ENCODE measurements at regions not wholly inside any gene's neighbourhood (a gene's known extent, or its start where the extent isn't known, plus 50 kb on each side); places are given as distances from the start of the nearest gene placed in this dataset.
A peak's percentile ranks its signal among the peaks of the same experiment; 100 is the strongest.

- DNase-seq, result no peak
These were observed 52.1 kb downstream of the GSC start for GRCh38 chr14:94717808-94718207.

GRCh38 chr14:94716976-94717375 lies 52.9 kb downstream of the GSC start:
- DNase-seq, result no peak

- no peak for DNase-seq
These were observed 56.8 kb downstream of the GSC start for GRCh38 chr14:94713115-94713514.

- no peak for DNase-seq
These were observed 59.2 kb downstream of the GSC start for GRCh38 chr14:94710731-94711130.

- DNase-seq, result no peak
These were observed 62.4 kb downstream of the GSC start for GRCh38 chr14:94707494-94707893.

GRCh38 chr14:94706133-94706532 lies 63.8 kb downstream of the GSC start:
- no peak for DNase-seq

GRCh38 chr14:94702629-94703028 lies 67.3 kb downstream of the GSC start:
- DNase-seq, result no peak

GRCh38 chr14:94701861-94702370 lies 68.0 kb downstream of the GSC start:
- no peak for DNase-seq

GRCh38 chr14:94700336-94700735 lies 69.6 kb downstream of the GSC start:
- DNase-seq, result no peak

GRCh38 chr14:94699831-94700230 lies 70.1 kb downstream of the GSC start:
- no peak for DNase-seq

GRCh38 chr14:94697773-94698556 lies 71.9 kb downstream of the GSC start:
- no peak for DNase-seq

GRCh38 chr14:94696518-94696917 lies 73.4 kb downstream of the GSC start:
- DNase-seq, result no peak

- no peak for DNase-seq
These were observed 74.7 kb downstream of the GSC start for GRCh38 chr14:94695231-94695630.

GRCh38 chr14:94691660-94692034 lies 78.3 kb downstream of the GSC start:
- DNase-seq, result no peak

GRCh38 chr14:94690896-94691659 lies 78.8 kb downstream of the GSC start:
- no peak for DNase-seq

GRCh38 chr14:94690486-94690885 lies 78.3 kb downstream of the SERPINA3 start:
- DNase-seq, result no peak

GRCh38 chr14:94689985-94690400 lies 77.8 kb downstream of the SERPINA3 start:
- DNase-seq, result no peak

GRCh38 chr14:94689218-94689984 lies 77.2 kb downstream of the SERPINA3 start:
- peak; percentile 49 for DNase-seq

- DNase-seq, result no peak
These were observed 74.4 kb downstream of the SERPINA3 start for GRCh38 chr14:94686511-94687160.

- no peak for DNase-seq
These were observed 73.7 kb downstream of the SERPINA3 start for GRCh38 chr14:94685681-94686485.

- no peak for DNase-seq
These were observed 73.0 kb downstream of the SERPINA3 start for GRCh38 chr14:94685166-94685581.

- no peak for DNase-seq
These were observed 70.5 kb downstream of the SERPINA3 start for GRCh38 chr14:94682736-94683135.

All from stimulated activated CD4-positive, alpha-beta T cell treated with anti-CD3 and anti-CD28 coated beads, Interleukin-4, amount 100 ng/mL, for 24 hours (primary cell).